Bone marrow (tissue), 2 donors: ENCODE measurements at regions not wholly inside any gene's neighbourhood (a gene's known extent, or its start where the extent isn't known, plus 50 kb on each side); places are given as distances from the start of the nearest gene placed in this dataset.

Experiments used
- DNase-seq, 2 donors: peaks; one replicate each; lab custom pipeline; 2025; lab: John Stamatoyannopoulos, UW

GRCh38 chr11:62073061-62073460 is 50.8 kb upstream of the INCENP start:
- DNase-seq, result no peak

- DNase-seq, result no peak
These were observed 52.4 kb upstream of the INCENP start for GRCh38 chr11:62071408-62071807.

- no peak for DNase-seq
These were observed 53.6 kb upstream of the INCENP start for GRCh38 chr11:62069986-62070919.

GRCh38 chr11:62069374-62069773 is 54.4 kb upstream of the INCENP start:
- no peak for DNase-seq

- DNase-seq, result no peak
These were observed 55.1 kb upstream of the INCENP start for GRCh38 chr11:62068730-62069129.

- no peak for DNase-seq
These were observed 56.1 kb upstream of the INCENP start for GRCh38 chr11:62067741-62068140.

GRCh38 chr11:62064221-62064620 is 59.6 kb upstream of the INCENP start:
- no peak for DNase-seq

GRCh38 chr11:62062223-62062861 is 61.5 kb upstream of the INCENP start:
- DNase-seq, result no peak

- no peak for DNase-seq
These were observed 62.2 kb upstream of the INCENP start for GRCh38 chr11:62061356-62062222.

GRCh38 chr11:62057069-62057468 is 66.7 kb upstream of the INCENP start:
- no peak for DNase-seq

- no peak for DNase-seq
These were observed 67.8 kb upstream of the INCENP start for GRCh38 chr11:62055970-62056369.

- no peak for DNase-seq
These were observed 69.2 kb upstream of the INCENP start for GRCh38 chr11:62054484-62055121.

GRCh38 chr11:62054081-62054480 is 69.7 kb upstream of the INCENP start:
- no peak for DNase-seq

- no peak for DNase-seq
These were observed 73.1 kb upstream of the INCENP start for GRCh38 chr11:62050716-62051115.

GRCh38 chr11:62048100-62048499 is 75.7 kb upstream of the INCENP start:
- DNase-seq, result no peak

GRCh38 chr11:62046568-62047100 is 77.2 kb upstream of the INCENP start:
- no peak for DNase-seq

- no peak for DNase-seq
These were observed 77.2 kb upstream of the FTH1 start for GRCh38 chr11:62044639-62045121.

- DNase-seq, result no peak
These were observed 67.9 kb upstream of the FTH1 start for GRCh38 chr11:62035293-62035692.

- DNase-seq, result no peak
These were observed 66.6 kb upstream of the FTH1 start for GRCh38 chr11:62034036-62034338.

GRCh38 chr11:62033191-62034035 is 66.0 kb upstream of the FTH1 start:
- DNase-seq, result peak in 1 of 2 donors; percentile 25
